ENCODE measurements at regions not wholly inside any gene's neighbourhood (a gene's known extent, or its start where the extent isn't known, plus 50 kb on each side); places are given as distances from the start of the nearest gene placed in this dataset.

- H3K9me3 ChIP-seq (ENCODE audit: severe bottlenecking) = no peaks in the 10 kb centered on the region
- H3K27ac ChIP-seq = no peak overlapping the region
- H3K36me3 ChIP-seq = no peaks in the 10 kb centered on the region
- no peak for TF ChIP-seq CTCF (IDR thresholded peaks at IDR 0.05; ENCODE audit: low read depth, low read length)
- no peaks in the 10 kb centered on the region for H3K27me3 ChIP-seq (ENCODE audit: insufficient read depth, low read depth, severe bottlenecking)
- DNase-seq = no peak
- no peak overlapping the region for H3K4me3 ChIP-seq (ENCODE audit: low read depth, low read length)
These were observed 228.4 kb downstream of the CYRIA start for GRCh38 chr2:16437189-16437588.

GRCh38 chr2:16434393-16434792 lies 231.2 kb downstream of the CYRIA start:
- H3K9me3 ChIP-seq (ENCODE audit: severe bottlenecking) = no peaks in the 10 kb centered on the region
- TF ChIP-seq CTCF (IDR thresholded peaks at IDR 0.05; ENCODE audit: low read depth, low read length) = no peak
- no peak for DNase-seq
- H3K27ac ChIP-seq = no peak overlapping the region
- no peak overlapping the region for H3K4me3 ChIP-seq (ENCODE audit: low read depth, low read length)
- H3K27me3 ChIP-seq (ENCODE audit: insufficient read depth, low read depth, severe bottlenecking) = no peaks in the 10 kb centered on the region
- no peaks in the 10 kb centered on the region for H3K36me3 ChIP-seq

- TF ChIP-seq CTCF (IDR thresholded peaks at IDR 0.05; ENCODE audit: low read depth, low read length) = no peak
- Histone ChIP-seq H3K9me3 (ENCODE audit: severe bottlenecking) (no peaks in the 10 kb centered on the region), H3K36me3 (no peaks in the 10 kb centered on the region), H3K4me3 (ENCODE audit: low read depth, low read length) (no peak overlapping the region), H3K27ac (no peak overlapping the region), H3K27me3 (ENCODE audit: insufficient read depth, low read depth, severe bottlenecking) (no peaks in the 10 kb centered on the region)
- no peak for DNase-seq
These were observed 234.8 kb downstream of the CYRIA start for GRCh38 chr2:16430846-16431245.

- Histone ChIP-seq H3K4me3 (ENCODE audit: low read depth, low read length) (no peak overlapping the region), H3K36me3 (no peaks in the 10 kb centered on the region), H3K27ac (no peak overlapping the region), H3K9me3 (ENCODE audit: severe bottlenecking) (no peaks in the 10 kb centered on the region), H3K27me3 (ENCODE audit: insufficient read depth, low read depth, severe bottlenecking) (no peaks in the 10 kb centered on the region)
- no peak for DNase-seq
- TF ChIP-seq CTCF (IDR thresholded peaks at IDR 0.05; ENCODE audit: low read depth, low read length) = peak; percentile 38
These were observed 236.0 kb downstream of the CYRIA start for GRCh38 chr2:16429431-16430145.

- H3K36me3 ChIP-seq = no peaks in the 10 kb centered on the region
- TF ChIP-seq CTCF (IDR thresholded peaks at IDR 0.05; ENCODE audit: low read depth, low read length) = no peak
- no peak for DNase-seq
- H3K4me3 ChIP-seq (ENCODE audit: low read depth, low read length) = no peak overlapping the region
- H3K9me3 ChIP-seq (ENCODE audit: severe bottlenecking) = no peaks in the 10 kb centered on the region
- no peaks in the 10 kb centered on the region for H3K27me3 ChIP-seq (ENCODE audit: insufficient read depth, low read depth, severe bottlenecking)
- no peak overlapping the region for H3K27ac ChIP-seq
These were observed 236.6 kb downstream of the CYRIA start for GRCh38 chr2:16429002-16429401.

Measured in WERI-Rb-1 (cell line).